ENCODE measurements at regions not wholly inside any gene's neighbourhood (a gene's known extent, or its start where the extent isn't known, plus 50 kb on each side); places are given as distances from the start of the nearest gene placed in this dataset.

DNA sequence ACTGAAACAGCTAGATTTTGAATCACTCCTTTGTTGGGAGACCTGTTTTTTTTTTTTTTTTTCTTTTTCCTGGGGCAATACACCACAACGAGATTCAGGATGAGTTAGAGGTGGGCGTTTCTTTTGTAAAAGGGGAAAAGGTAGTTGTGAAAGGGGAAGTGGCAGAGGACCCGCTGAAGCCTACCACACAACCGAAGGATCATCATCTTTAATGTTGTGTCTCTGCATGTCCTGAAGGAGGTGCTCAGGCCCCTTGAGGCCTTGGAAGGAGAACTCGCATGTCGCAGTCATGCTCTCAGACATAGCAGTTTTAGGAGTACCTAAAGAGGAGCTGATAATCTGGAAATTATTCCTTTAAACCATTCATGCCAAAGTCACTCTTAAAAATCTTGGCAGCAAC, 137.9 kb upstream of the LRIG1 start:
- TF ChIP-seq, protein P1, sequence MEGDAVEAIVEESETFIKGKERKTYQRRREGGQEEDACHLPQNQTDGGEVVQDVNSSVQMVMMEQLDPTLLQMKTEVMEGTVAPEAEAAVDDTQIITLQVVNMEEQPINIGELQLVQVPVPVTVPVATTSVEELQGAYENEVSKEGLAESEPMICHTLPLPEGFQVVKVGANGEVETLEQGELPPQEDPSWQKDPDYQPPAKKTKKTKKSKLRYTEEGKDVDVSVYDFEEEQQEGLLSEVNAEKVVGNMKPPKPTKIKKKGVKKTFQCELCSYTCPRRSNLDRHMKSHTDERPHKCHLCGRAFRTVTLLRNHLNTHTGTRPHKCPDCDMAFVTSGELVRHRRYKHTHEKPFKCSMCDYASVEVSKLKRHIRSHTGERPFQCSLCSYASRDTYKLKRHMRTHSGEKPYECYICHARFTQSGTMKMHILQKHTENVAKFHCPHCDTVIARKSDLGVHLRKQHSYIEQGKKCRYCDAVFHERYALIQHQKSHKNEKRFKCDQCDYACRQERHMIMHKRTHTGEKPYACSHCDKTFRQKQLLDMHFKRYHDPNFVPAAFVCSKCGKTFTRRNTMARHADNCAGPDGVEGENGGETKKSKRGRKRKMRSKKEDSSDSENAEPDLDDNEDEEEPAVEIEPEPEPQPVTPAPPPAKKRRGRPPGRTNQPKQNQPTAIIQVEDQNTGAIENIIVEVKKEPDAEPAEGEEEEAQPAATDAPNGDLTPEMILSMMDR (IDR thresholded peaks at IDR 0.05; ENCODE audit: low read length) = peak; percentile 12; the same call in 1 of the 2 replicates
- TF ChIP-seq EZH2 (IDR thresholded peaks at IDR 0.05; ENCODE audit: borderline replicate concordance, low read length) = no peak
